Caco-2 (cell line): ENCODE measurements at regions not wholly inside any gene's neighbourhood (a gene's known extent, or its start where the extent isn't known, plus 50 kb on each side); places are given as distances from the start of the nearest gene placed in this dataset.

ENCODE experiments used
- BruUV-seq: library from RNA; stranded (reverse); fragments of 400-500 nt; replicated peaks from 2 replicates; lab custom pipeline; 2021; lab: Mats Ljungman, UMichigan
- CTCF ChIA-PET: fragments of 300-600 bp; sonication (Branson Sonifier 250); formaldehyde crosslinking; loops from one replicate; lab custom pipeline; 2022; ENCODE audit warnings: antibody characterized with exemption; lab: Charles Lee
- POLR2A ChIA-PET: fragments of 300-600 bp; sonication (Branson Sonifier 250); formaldehyde crosslinking; loops from one replicate; lab custom pipeline; 2022; ENCODE audit warnings: antibody characterized with exemption; lab: Charles Lee
- DNase-seq, 2 experiments: peaks; one replicate each; pipeline versions ENCODE4 v3.0.0 to v3.0.0-alpha.2; 2020 to 2022
- H3K27me3 ChIP-seq: replicated peaks from 2 replicates; pipeline ENCODE4 v1.6.0; 2011; ENCODE audit warnings: low read length; ENCODE audit not compliant: control insufficient read depth, insufficient read depth
- H3K36me3 ChIP-seq: 2 replicates; pipeline ENCODE4 v1.5.1; 2011; ENCODE audit warnings: low read length; ENCODE audit not compliant: control insufficient read depth, insufficient read depth
- H3K4me1 ChIP-seq: fragments of 250-450 bp; sonication (Bioruptor Pico); 2 replicates; pipeline ENCODE4 v1.5.1; 2020; ENCODE audit warnings: mild to moderate bottlenecking
- H3K4me3 ChIP-seq: 2 replicates; pipeline ENCODE4 v1.5.1; 2011; ENCODE audit warnings: low read depth, mild to moderate bottlenecking, control low read depth, low read length
- H3K9me3 ChIP-seq: fragments of 250-450 bp; sonication (Bioruptor Pico); 2 replicates; pipeline ENCODE4 v1.5.1; 2020; ENCODE audit warnings: mild to moderate bottlenecking, moderate library complexity
- H3K27ac Mint-ChIP-seq: one replicate; pipeline ENCODE4 v1.8.0; 2022; ENCODE audit warnings: mixed read lengths; ENCODE audit not compliant: unreplicated experiment
- H3K27me3 Mint-ChIP-seq: one replicate; pipeline ENCODE4 v1.8.0; 2022; ENCODE audit warnings: mixed read lengths; ENCODE audit not compliant: insufficient read depth, unreplicated experiment
- H3K36me3 Mint-ChIP-seq: one replicate; pipeline ENCODE4 v1.8.0; 2022; ENCODE audit warnings: mild to moderate bottlenecking, mixed read lengths; ENCODE audit not compliant: insufficient read depth, unreplicated experiment
- H3K4me1 Mint-ChIP-seq: one replicate; pipeline ENCODE4 v1.8.0; 2022; ENCODE audit warnings: low read depth, mixed read lengths; ENCODE audit not compliant: unreplicated experiment
- H3K4me3 Mint-ChIP-seq: one replicate; pipeline ENCODE4 v1.8.0; 2022; ENCODE audit warnings: mild to moderate bottlenecking, moderate library complexity, mixed read lengths; ENCODE audit not compliant: unreplicated experiment
- H3K9me3 Mint-ChIP-seq: one replicate; pipeline ENCODE4 v1.8.0; 2022; ENCODE audit warnings: mixed read lengths; ENCODE audit not compliant: unreplicated experiment
- intact Hi-C: fragments of 100-400 bp; cut with micrococcal nuclease; formaldehyde crosslinking; loops from one replicate; pipeline ENCODE4 v1.10.0; 2022; ENCODE audit not compliant: unreplicated experiment
- TF ChIP-seq, protein P1 (sequence below), 2 experiments: fragments of 200-600 bp in 1 of 2; IDR thresholded peaks; 1 replicate in 1 of 2; 2 replicates in 1 of 2; pipeline versions ENCODE4 v1.5.1 to v1.8.0; 2011 to 2022; ENCODE audit warnings: antibody characterized with exemption in 1 of 2, control low read depth in 1 of 2, inconsistent platforms in 1 of 2, low read depth in 1 of 2, low read length in 1 of 2, mild to moderate bottlenecking in 1 of 2, moderate library complexity in 1 of 2; ENCODE audit not compliant: insufficient read depth in 1 of 2, severe bottlenecking in 1 of 2, unreplicated experiment in 1 of 2

DNA sequence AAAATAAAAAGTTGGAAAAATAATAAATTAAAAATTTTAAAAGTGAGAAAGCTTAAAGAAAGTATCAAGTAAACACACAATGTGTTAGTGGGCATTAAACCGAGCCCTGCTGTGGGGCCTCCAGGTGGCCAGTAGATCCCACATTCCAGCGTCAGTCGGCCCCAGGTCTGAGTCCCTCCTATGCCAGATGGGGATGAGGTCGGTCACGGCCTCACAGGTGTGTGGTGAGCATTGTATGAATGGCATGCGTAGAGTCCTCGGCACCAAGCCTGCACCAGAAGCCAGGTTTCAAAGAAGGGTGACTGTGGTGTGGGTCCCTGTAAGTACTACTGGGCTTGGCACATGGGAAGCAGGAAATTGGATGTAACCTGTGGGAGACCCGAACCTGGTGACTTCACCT is 75.6 kb upstream of the MSX1 start:
- Mint-ChIP-seq H3K4me1 (no peaks in the 10 kb centered on the region), H3K36me3 (no peaks in the 10 kb centered on the region), H3K4me3 (no peak overlapping the region), H3K27ac (no peak overlapping the region), H3K27me3 (no peaks in the 10 kb centered on the region), H3K9me3 (peaks cover 12% of the 10 kb centered on the region)
- intact Hi-C loops = no loop called here
- peaks cover 14% of the 10 kb centered on the region; the same call in 1 of the 2 replicates for H3K9me3 ChIP-seq
- no peak for DNase-seq
- no TSS peak for BruUV-seq
- H3K4me1 ChIP-seq = no peaks in the 10 kb centered on the region
- ChIA-PET CTCF (no interaction called here), POLR2A (no interaction called here)
- no peak overlapping the region for H3K4me3 ChIP-seq
- H3K27me3 ChIP-seq = no peaks in the 10 kb centered on the region
- TF ChIP-seq, protein P1, sequence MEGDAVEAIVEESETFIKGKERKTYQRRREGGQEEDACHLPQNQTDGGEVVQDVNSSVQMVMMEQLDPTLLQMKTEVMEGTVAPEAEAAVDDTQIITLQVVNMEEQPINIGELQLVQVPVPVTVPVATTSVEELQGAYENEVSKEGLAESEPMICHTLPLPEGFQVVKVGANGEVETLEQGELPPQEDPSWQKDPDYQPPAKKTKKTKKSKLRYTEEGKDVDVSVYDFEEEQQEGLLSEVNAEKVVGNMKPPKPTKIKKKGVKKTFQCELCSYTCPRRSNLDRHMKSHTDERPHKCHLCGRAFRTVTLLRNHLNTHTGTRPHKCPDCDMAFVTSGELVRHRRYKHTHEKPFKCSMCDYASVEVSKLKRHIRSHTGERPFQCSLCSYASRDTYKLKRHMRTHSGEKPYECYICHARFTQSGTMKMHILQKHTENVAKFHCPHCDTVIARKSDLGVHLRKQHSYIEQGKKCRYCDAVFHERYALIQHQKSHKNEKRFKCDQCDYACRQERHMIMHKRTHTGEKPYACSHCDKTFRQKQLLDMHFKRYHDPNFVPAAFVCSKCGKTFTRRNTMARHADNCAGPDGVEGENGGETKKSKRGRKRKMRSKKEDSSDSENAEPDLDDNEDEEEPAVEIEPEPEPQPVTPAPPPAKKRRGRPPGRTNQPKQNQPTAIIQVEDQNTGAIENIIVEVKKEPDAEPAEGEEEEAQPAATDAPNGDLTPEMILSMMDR (IDR thresholded peaks at IDR 0.05; ENCODE audit: insufficient read depth in 1 of 2, low read depth in 1 of 2, low read length in 1 of 2, severe bottlenecking in 1 of 2, unreplicated experiment in 1 of 2) = no peak
- no peaks in the 10 kb centered on the region for H3K36me3 ChIP-seq

DNA sequence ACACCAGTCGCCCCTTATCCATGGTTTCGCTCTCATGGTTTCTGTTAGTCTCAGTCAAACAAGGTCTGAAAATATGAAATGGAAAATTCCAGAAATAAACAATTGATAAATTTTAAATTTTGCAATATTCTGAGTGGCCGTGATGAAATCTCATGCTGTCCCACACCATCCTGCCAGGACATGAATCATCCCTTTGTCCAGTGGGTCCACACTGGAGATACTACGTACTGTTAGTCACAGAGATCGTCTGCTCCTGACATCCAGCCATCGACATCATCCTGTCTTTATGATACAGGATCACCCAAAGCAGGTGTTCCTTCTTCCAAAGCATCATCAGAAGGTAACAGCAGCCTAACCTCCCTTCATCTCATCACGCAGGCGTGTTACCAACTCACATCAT is 76.5 kb upstream of the MSX1 start:
- no TSS peak for BruUV-seq
- CTCF ChIA-PET = no interaction called here
- no peaks in the 10 kb centered on the region for H3K27me3 Mint-ChIP-seq

DNA sequence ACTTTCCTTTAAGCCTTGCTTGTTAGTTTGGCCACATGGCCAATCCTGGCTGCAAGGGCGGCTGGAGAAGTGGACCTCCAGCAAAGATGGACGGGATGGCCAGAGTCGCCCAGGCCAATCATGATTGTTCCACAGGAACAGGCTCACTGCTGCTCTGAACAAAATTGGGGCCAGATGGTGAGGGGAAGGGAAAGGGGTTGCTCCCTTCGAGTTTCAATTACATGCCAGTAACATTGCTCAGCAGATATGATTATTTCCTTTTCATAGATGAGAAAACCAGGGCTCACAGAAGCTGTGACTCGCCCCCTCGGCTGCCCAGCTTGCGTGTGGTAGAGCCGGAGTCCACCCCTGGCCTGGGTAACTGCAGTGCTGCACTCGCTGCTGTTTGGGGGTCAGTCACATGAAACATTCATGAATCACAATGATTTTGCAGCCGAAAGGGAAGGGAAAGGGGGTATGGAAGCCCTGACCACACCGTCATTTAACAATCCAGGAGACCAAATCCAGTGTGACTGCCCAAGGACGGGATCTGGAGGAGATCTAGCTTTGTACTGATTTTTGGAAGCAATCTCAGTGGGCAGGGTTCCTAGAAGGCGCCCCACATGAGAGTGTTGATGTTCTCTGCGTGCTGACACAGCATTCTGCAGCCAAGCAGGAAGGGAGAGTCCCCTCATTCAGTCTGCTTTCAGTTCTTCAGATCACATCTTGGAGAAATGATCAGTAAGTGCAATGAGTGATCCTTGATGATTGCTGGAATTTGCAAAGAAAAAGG is 77.3 kb upstream of the MSX1 start:
- Mint-ChIP-seq H3K27ac (no peak overlapping the region), H3K36me3 (no peaks in the 10 kb centered on the region), H3K4me1 (no peaks in the 10 kb centered on the region), H3K4me3 (no peak overlapping the region), H3K9me3 (peaks cover under 1% of the 10 kb centered on the region), H3K27me3 (no peaks in the 10 kb centered on the region)
- TF ChIP-seq, protein P1 (IDR thresholded peaks at IDR 0.05; ENCODE audit: insufficient read depth in 1 of 2, low read depth in 1 of 2, low read length in 1 of 2, severe bottlenecking in 1 of 2, unreplicated experiment in 1 of 2) = no peak
- DNase-seq = no peak
- no peaks in the 10 kb centered on the region for H3K27me3 ChIP-seq
- H3K36me3 ChIP-seq = no peaks in the 10 kb centered on the region
- no TSS peak for BruUV-seq
- ChIA-PET CTCF (no interaction called here), POLR2A (no interaction called here)
- intact Hi-C loops = no loop called here
- no peaks in the 10 kb centered on the region for H3K9me3 ChIP-seq
- no peaks in the 10 kb centered on the region for H3K4me1 ChIP-seq
- H3K4me3 ChIP-seq = no peak overlapping the region

More for the DNA sequence above, 76.5 kb upstream of the MSX1 start:
- no peak for DNase-seq
- no peaks in the 10 kb centered on the region for H3K36me3 ChIP-seq
- POLR2A ChIA-PET = no interaction called here
- Mint-ChIP-seq H3K9me3 (peaks cover 9% of the 10 kb centered on the region), H3K36me3 (no peaks in the 10 kb centered on the region), H3K4me1 (no peaks in the 10 kb centered on the region), H3K4me3 (no peak overlapping the region), H3K27ac (no peak overlapping the region)
- H3K27me3 ChIP-seq = no peaks in the 10 kb centered on the region
- no peak overlapping the region for H3K4me3 ChIP-seq
- TF ChIP-seq, protein P1 (IDR thresholded peaks at IDR 0.05; ENCODE audit: insufficient read depth in 1 of 2, low read depth in 1 of 2, low read length in 1 of 2, severe bottlenecking in 1 of 2, unreplicated experiment in 1 of 2) = no peak
- H3K9me3 ChIP-seq = peaks cover 5% of the 10 kb centered on the region; the same call in 1 of the 2 replicates
- intact Hi-C loops = no loop called here
- H3K4me1 ChIP-seq = no peaks in the 10 kb centered on the region
